GM10266 (cell line): ENCODE measurements at regions not wholly inside any gene's neighbourhood (a gene's known extent, or its start where the extent isn't known, plus 50 kb on each side); places are given as distances from the start of the nearest gene placed in this dataset.

Experiments
- DNase-seq: peaks from one replicate; pipeline ENCODE4 v3.0.0; 2012; ENCODE audit errors: extremely low spot score
- TF ChIP-seq, protein P1 (sequence below): IDR thresholded peaks from 2 replicates; pipeline ENCODE4 v1.5.1; 2012; ENCODE audit warnings: mild to moderate bottlenecking, low read depth; ENCODE audit not compliant: control insufficient read depth, insufficient read depth; ENCODE audit errors: missing control alignments

DNA sequence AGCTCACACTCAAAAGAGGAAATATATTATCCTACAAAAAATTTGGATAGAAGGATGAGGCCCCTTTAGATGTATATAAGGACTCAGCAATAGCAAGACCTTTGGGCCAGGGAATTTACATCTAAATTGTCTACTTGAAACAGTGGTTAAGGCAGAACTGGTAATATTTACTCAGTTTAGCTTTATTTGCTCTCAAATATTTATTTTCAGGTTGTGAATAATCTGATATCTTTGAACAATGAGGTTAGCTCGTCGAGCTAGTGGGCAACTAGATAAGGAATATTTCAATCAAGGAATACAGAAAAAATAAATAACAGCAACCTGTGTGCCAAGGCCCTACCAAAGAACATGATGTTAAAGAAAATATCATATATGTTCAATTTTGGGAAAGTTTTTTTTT, 966.3 kb downstream of the DTWD2 start:
- no peak for DNase-seq
- TF ChIP-seq, protein P1, sequence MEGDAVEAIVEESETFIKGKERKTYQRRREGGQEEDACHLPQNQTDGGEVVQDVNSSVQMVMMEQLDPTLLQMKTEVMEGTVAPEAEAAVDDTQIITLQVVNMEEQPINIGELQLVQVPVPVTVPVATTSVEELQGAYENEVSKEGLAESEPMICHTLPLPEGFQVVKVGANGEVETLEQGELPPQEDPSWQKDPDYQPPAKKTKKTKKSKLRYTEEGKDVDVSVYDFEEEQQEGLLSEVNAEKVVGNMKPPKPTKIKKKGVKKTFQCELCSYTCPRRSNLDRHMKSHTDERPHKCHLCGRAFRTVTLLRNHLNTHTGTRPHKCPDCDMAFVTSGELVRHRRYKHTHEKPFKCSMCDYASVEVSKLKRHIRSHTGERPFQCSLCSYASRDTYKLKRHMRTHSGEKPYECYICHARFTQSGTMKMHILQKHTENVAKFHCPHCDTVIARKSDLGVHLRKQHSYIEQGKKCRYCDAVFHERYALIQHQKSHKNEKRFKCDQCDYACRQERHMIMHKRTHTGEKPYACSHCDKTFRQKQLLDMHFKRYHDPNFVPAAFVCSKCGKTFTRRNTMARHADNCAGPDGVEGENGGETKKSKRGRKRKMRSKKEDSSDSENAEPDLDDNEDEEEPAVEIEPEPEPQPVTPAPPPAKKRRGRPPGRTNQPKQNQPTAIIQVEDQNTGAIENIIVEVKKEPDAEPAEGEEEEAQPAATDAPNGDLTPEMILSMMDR = no peak

DNA sequence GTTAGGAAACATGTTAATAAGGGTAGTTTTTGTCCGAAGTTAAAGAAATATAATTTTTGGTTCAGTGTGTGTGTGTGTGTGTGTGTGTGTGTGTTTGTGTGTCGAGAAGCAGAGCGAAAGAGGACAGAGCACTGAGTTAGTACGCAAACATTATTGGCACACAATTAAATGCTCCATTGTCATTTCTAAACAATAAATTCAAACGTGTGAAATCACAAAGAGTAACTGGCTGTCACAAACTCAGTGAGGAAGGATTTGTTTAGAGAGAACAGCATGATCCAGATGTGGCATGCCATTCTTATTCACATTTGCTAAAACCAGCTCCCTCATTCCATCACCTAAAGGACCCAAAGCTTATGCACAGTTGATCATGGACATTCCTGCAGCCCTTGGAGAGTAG, 970.8 kb downstream of the DTWD2 start:
- no peak for DNase-seq
- TF ChIP-seq, protein P1 = no peak

DNA sequence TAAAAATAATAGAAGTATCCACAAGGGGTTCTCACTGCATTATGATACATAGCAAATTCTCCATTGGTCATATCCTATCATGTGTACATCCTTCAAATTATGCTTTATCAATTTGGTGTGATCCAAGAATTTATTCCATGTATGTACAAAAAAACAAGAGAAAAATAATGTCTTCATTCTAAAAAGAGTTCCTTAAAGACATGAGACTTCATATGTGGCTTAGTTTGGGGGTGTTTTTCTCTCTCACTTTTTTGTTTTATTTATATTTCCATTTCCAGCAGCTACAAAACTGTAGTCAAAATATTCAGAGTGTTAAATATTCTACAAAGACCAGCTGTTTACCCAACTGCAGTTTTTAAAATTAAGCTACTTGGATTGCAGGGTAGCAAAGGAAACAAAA, 972.0 kb downstream of the DTWD2 start:
- TF ChIP-seq, protein P1 = no peak
- DNase-seq = no peak

DNA sequence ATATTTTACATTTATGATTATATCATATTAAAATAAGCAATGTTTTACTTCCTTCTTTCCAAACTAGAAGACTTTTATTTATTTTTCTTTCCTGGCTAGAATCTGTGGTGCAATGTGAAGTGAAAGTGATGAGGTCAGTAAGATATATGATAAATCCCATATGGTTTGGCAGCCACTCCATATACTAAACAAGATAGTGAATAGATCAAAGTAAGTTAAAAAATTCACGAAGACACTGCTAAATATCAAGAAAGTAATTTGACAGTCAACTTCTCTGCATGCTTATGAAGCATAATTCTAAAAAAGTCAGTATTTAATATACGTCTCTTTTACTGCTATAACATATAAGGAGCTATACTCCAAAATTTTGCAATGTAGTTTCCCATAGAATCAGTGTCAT, 972.8 kb downstream of the DTWD2 start:
- TF ChIP-seq, protein P1 = no peak
- DNase-seq = no peak

DNA sequence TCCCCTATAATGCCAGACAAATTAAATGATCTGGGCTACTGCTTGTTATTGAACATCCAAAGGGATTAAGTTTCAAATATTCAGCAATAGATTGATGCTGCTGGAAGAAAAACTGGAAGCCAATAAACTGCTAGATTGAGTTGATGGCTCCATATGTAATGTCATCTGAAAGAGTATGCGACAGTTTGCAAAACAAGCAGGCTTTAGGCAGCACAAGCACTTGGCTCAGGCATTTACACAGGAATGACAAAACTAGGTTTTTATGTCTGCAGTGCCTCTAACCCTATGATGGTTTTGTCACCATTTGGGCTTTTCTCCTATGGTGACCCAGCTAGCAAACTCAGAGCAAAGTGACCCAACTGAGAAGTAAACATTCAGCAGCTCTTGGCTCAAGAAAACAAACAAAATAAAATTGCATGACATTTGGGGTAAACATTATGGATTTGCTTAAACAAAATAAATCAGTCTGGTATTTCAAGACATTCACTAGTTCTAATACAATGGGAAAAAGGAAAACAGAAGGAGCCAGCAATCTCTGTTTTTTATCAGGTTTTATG, 978.5 kb downstream of the DTWD2 start:
- TF ChIP-seq, protein P1 = no peak
- DNase-seq = no peak

DNA sequence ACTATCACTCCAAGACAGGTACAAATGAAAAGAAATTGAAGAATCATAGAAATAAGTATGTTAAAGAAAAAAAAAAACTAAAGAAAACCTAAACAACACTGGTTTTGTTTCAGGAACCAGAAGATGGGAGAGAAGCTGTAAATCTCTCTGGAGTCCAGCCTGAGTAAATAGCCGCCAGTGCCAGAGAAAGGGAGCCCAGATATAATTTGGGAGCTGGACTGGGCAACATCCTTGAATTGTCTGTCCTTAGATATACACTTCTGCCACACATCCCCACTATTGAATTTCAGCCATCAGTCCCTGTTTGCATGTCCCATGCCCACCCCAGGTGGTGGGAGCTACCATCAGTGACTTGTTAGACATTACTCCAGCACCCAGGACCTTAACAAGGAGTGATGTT, 979.6 kb downstream of the DTWD2 start:
- DNase-seq = no peak
- TF ChIP-seq, protein P1 = no peak

DNA sequence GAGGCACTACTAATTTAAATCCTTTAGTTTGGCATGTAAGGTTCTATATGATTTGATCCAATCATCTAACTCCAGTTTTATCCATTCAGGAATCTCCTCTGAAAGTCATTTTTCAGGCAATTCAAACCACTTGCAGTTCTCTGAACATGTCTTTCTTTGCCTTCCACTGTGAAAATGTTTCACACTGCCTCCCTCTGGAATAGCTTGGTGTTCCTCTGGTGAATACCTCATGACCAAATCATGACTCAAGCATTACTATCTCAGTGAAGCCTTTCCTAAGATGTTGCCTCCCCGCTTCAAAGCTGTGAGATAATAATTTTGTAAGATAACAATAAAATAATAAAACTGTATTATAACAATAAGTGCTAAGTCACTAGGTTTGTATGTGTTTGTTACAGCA, 981.1 kb downstream of the DTWD2 start:
- TF ChIP-seq, protein P1 = no peak
- no peak for DNase-seq
